GM19467 (cell line): ENCODE measurements at regions not wholly inside any gene's neighbourhood (a gene's known extent, or its start where the extent isn't known, plus 50 kb on each side); places are given as distances from the start of the nearest gene placed in this dataset.
"Not testable (repeated sequence)": the region's sequence is repeated elsewhere in the genome, so short reads cannot be mapped to it uniquely, and the experiment has no call there.

ENCODE experiments used
- ATAC-seq: cut with Tn5 transposase; IDR thresholded peaks from one replicate; pipeline ENCODE4 v1.9.1; 2021; ENCODE audit warnings: mild to moderate bottlenecking, moderate library complexity; ENCODE audit not compliant: unreplicated experiment

DNA sequence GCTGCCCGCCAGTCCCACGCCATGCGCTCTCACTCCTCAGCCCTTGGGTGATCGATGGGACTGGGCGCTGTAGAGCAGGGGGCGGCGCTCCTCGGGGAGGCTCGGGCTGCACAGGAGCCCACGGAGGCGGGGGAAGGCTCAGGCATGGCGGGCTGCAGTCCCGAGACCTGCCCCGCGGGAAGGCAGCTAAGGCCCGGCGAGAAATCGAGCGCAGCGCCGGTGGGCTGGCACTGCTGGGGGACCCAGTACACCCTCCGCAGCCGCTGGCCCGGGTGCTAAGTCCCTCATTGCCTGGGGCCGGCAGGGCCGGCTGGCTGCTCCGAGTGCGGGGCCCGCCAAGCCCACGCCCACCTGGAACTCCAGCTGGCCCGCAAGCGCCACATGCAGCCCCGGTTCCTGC is 102.2 kb upstream of the PDE10A start:
- not testable (repeated sequence) for ATAC-seq

DNA sequence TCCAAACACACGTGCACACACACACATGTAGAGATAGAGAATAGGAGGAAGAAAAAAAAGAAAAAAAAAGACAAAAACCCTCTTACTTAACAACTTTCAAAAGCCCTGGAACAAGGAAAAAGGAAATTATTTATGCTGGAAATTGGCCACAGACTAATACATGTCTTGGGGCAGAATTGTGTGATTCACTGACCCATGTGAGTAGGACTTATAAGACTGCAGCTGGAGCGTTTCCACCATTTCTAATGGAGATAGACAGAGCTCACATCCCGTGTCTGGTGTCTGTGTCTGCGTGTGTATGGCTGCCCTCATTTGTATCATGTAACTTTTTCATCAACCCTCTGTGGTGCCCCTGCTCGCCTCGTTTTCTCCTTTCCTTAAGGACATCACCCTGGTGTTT is 99.8 kb upstream of the PDE10A start:
- ATAC-seq = no peak

DNA sequence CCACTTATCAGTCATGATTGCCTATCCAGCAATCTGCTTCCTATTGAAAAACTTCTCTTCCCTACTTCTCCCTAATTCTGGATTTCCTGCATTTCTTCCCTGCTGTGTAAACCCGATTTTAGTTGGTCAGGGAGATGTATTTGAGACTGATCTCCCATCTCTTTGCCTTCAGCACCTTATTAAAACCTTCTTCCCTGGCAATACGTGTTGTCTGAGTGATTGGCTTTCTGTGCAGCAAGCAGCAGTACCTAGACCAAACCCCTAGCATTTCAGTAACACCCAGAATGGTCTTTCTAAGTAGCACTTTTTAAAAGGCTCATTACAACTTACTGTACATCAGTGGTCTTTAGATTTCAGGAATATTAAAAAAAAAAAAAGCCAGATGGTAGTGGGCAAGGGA is 99.1 kb upstream of the PDE10A start:
- no peak for ATAC-seq

DNA sequence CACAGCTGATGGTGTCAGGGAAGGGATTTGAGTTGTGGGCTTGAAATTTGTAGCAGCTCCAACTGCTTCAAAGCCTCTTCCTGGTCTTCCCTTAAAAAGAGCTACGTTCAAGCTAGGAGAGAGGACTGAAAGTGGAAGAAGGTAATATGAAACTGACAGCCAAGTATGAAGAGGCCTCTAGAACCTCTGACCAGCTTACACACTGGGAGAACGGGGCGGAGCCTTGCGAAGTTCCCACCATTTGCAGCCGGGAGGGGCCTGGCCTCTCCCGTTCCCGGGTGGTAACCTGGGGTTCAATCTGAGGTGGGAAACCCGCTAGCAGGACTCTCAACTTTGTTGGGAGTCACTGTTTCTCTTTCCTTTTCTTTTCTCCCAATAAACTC is 97.8 kb upstream of the PDE10A start:
- no peak for ATAC-seq

DNA sequence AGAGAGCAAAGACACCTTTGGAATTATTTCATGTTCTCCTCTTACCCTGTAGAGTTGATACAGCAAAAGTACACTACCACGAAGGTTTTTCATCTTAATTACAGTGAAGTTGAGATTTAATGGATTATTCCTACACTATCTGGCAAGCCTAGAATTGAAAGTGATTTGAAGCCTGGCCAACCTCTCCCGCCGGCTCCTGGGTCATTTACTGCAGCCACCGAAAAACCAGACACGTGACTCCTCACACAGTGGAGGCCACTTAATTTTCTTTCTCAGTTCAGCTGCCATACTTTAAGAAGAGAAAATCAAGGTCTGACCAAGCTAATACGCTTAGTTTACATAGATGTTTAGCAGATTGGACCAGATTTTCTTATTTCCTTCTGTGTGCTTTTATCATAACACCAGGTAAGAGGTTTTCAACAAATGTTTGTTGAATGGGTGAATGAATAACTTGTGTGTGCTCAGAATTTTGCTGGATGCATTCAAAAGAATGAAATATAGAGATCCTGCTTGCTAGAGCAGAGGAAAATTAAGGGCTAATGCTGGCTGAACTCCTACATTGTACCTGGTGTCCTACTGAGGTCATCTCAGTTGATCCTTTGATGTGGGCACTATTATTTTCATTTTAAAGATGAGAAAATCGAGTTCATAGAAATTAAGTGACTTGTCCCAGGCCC is 97.2 kb upstream of the PDE10A start:
- no peak for ATAC-seq

DNA sequence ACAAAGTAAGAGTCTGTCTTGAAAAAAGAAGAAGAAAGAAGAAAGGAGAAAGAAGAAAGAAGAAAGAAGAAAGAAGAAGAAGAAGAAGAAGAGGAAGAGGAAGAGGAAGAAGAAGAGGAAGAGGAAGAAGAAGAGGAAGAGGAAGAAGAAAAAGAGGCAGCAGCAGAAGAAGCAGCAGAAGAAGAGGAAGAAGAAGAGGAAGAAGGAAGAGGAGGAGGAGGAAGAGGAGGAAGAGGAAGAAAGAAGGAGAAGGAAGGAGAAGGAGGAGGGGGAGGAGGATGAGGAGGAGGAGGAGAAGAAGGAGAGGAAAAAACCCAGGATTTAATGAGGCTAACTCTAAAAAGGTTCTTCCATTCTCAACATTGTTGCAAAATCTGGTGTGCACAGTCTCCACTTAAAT is 95.4 kb upstream of the PDE10A start:
- ATAC-seq = no peak

DNA sequence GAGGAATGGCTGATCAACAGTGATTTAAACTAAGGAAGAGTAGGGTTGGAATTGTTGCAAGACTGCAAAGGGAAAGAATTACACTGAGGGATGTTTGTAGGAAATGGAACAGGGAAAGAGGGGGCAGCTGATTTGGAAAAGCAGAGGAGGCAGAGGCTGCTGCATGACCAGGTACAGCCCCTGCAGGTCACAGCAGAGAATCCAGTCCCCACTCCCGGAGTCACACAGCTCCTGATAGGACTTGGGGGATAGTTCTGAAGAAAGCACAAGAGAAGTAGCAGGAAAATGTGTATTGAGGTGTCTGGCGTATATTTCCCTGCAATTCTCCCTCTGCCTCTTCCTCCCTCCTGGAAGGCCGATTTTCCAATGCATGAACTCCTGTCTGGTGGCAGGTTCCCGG is 92.5 kb upstream of the PDE10A start:
- no peak for ATAC-seq

DNA sequence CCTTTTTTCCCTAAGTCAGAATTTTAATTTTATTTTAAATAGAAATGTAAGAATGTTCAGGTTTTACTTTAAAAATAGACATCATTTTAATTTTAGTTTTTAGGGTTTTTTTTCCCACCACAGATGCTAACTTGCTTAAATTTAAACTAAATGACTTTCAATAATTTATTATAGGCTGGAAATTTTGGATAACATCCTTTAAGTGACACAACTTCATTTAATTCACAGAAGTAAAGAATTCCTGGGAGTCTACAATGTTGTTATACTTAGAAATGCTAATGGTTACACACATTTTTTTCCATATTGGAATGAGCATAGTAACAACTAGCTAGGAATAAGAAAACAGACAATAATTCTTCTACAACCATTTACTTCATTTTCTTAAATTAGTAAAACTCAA is 90.5 kb upstream of the PDE10A start:
- no peak for ATAC-seq

DNA sequence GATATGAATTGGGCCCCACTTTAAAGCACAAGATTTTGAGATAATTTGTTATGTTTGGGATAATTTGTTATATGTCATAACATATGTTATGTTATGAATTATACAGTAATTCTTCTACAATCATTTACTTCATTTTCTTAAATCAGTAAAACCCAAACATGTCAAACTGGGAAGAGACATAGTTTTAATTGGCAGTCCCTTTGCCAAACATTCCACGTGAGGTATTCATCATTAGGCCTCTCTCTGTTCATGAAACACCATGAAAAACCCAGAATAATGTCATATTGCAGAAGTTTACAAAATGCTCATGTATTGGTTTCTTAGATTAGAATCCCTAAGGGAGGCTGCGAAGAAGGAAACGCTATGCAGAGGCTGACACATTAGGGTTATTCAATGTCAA is 89.4 kb upstream of the PDE10A start:
- ATAC-seq = no peak

DNA sequence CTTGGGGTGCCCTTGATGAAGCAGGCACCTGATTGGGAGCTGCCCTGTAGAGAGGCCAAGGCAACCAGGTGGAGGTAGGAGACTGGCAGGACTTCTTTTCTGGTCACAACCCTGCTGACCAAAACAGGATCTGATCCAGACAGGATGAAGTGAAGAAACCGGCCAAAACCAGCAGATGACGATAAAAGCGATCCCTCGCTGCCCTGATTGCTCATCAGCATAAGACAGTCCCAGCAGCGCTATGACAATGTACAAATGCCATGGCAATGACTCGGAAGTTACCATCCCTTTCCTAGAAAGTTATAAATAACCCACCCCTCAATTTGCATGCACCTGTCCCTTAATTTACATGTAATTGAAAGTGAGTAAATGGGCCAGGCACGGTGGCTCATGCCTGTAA is 88.4 kb upstream of the PDE10A start:
- no peak for ATAC-seq

DNA sequence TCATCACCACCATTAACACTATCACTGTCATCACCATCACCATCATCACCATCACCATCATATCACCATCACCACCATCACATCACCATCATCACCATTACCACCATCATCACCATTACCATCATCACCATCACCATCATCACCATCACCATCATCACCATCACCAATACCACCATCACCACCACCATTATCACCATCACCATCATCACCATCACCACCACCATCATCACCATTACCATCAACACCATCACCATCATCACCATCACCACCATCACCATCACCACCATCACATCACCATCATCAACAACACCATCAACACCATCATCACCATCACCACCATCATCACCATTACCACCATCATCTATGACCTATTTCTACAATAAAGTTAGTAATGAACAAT is 86.1 kb upstream of the PDE10A start:
- ATAC-seq = no peak

DNA sequence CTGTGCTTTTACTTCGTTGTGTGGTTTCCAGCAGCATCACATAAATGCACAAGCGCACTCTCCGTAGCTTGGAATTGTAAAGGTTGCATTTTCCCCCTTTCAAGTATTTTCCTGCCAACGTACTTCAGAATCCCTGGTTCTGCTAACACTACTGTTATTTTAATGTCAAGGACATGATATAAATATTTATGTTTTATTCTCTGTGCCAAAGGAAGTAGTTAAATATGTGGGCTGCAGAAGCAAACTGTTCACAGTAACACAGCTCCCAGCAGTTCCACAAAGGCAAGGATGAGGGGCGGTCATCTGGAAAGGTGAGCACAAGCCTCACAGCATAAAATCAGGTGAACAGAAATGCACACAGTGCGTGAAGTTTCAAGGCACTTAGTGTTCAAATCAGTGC is 85.3 kb upstream of the PDE10A start:
- no peak for ATAC-seq

DNA sequence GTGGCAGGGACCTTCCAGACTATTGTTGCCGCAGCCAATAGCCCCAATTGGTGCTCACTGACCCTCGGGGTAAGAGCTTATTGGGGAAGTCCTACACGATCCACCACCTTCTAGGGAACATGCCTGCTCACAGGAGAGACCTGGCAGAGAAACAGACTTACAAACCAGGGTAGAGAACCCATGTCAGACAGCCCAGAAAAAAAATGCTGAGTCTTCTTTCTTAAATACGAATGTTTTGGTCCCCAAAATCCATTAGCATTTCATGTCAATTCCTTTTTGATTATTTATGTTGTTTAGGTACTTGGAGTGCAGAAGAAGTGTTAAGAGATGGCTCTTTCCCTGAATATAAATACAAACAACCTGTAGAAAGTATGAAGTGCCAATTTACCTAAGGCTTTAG is 84.9 kb upstream of the PDE10A start:
- ATAC-seq = no peak

DNA sequence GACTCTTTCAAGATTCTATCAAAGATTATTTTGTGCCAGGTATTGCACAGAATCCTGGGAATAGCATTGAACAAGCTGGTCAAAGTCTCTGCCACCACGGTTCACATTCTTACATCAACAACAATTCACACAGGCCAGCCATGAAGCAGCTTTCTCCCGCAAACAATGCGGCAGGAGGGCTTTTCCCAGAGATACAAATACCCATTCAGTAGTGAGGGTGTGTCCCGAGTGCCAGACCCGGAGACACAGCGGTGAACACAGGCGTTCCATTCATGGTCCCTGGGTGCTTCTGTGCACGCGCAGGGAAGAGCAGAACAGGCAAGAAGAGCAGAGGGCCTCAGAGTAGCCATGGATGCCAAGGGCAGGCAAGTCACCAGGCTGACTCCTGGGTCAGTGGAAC is 83.3 kb upstream of the PDE10A start:
- ATAC-seq = no peak

DNA sequence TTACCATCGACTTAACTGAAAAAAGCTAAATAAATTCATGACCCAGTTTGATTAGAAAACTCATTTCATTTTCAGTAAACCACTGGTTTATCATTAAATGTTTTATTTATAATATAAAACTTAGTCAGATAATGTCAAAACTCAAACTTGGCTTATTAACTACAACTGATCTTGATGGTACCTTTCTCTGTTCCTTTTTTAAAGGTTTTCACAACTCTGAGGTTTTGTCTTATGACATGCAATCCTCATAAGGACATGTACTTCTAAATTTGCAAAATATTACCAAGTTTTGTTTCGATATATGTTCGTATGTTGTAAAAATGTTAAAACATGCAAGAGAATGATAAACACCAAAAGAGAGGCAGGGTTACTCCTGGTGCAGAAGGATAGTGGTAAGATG is 82.5 kb upstream of the PDE10A start:
- no peak for ATAC-seq

DNA sequence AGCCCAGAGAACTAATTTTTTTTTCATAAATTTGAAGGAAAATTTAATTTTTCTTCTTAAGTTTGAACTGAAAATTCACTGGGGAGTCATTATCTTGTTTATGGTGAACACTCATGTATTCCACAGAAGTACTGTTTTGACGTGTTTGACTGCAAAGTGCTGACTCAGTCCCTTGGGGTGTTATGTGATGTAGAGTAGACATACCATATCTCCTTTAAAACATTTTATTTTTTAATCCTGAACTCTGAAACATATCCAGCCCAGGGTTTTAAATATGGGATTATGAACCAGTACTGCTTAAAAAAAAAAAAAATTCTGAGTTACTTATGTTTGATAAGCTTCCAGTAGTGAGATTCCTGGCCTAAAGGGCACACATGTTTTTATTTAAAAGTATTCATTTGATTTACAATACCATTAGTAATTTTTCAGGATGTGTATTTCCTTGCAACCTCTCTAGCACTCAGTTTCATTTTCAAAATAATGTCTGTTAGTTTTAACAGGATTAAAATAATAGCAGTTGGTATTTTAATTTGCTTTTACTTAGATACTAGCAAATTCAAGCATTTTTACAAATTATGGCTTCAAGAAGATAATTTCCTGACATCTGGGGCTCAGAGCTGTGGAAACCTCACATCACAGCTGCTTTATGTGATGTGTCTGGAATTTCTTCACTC is 81.7 kb upstream of the PDE10A start:
- no peak for ATAC-seq

DNA sequence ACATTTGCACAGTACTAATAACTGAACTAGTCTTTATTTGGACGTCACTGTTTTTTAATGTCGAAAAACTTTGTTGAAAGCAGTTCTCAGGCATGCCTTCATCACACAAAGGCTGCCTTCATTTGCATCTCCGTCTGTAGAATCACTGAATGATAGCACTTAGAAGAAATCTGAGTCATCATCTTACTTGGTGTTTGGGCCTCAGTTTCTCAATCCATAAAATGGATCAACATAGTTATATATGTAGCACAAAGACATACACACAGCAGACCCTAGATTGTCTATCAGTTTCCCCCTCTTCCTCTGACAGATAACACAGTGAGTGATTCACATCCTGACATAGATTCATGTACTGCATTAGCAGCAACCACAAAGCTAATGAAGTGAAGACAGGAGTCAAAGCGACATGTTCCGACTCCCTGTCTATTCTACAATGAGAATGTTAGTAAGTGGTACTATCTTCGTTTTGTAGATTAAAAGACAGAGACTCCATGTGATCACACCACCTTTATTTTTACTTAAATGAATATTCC is 80.4 kb upstream of the PDE10A start:
- no peak for ATAC-seq

DNA sequence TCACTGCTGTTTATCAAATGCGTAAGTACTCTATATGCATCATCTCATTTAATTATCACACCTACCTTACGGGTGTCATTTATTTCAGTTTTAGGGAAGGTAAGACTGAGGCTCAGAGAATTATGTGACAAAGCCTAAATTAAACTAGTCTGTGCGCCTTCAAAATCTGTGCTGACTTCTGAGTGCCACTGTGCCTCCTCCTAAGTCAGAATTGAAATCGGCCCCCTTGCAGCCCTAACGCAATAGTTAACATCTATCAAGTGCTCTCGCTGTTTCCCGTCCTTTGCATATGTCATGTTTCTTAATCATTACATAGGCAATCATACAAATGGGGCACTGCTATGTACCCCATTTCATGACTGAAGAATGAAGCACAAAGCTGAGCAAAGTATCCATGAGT is 79.0 kb upstream of the PDE10A start:
- ATAC-seq = no peak

DNA sequence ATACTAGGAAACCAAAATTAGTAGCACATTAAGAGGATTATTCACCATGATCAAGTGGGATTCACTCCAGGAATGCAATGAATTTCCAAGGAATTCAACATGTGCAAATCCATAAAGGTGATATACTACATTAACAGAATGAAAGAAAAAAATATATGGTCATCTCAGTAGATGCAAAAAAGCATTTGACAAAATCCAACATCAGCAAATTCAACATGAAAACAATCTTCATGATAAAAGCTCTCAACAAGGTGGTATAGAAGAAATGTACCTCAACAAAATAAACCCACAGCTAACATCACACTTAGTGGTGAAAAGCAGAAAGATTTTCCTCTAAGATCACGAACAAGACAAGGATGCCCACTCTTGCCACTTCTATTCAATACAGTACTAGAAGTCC is 74.4 kb upstream of the PDE10A start:
- ATAC-seq = no peak

DNA sequence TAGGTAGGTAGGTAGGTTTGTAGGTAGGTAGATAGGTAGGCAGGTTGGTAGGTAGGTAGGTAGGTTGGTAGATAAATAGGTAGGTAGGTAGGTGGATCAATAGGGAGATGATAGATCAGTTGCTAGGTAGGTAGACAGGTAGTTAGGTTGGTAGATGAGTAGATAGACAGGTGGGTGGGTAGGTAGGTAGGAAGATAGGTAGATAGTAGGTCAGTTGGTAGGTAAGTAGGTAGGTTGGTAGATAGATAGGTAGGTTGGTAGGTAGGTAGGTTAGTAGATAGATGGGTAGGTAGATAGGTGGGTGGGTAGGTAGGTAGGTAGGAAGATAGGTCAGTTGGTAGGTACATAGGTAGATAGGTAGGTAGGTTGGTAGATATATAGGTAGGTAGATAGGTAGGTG is 72.0 kb upstream of the PDE10A start:
- ATAC-seq = no peak

DNA sequence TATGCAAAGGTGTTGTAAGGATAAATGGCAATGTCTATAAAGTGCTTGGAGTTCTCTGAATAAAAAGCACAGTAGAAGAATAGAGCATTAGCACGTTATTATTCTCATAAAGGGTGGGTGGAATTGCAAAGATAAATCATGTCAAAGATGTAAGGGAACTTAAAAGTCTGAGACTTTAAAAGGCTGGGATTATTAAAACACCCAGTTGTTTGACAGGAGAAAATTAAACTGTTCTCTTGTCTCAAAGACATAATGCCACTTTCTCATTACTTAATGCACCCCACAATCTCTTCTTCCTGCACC is 70.4 kb upstream of the PDE10A start:
- ATAC-seq = no peak

DNA sequence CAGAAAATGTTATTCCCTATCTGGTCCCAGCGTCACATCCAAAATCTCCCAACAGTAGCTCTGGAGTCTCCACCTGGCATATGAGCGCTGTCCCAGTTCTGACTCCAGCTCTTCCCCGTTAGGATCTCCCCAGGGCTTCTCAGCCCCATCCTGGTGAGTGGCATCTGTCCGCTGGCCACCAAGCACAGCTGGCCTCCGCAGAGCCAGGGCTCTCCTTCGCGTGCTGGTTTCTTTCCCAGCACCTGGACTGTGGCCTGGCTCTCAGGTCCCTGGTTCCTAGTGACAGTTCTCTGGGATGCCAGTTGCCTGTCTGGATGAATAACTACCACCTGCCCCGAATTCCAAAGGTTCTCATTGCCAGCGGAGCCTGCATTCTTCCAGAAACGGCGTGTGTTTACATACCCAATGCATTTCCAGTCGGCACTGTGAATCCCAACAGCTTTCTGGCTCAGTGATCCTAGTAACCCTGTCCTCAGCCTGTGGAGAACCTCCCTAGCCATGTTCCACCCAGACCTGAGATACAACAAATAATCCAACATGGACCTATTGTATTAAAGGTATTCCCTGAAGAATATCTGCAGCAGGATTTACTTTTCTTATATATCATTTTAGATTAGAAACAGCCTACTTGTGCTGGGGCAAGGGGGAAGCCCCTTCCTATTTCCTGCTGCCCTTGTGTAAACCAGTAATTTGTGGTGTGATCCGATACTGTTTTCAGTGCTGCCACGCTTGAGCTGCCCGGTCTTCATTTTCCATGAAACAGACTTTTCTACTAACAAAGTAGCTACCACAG is 69.9 kb upstream of the PDE10A start:
- ATAC-seq = no peak
